ENCODE measurements at regions not wholly inside any gene's neighbourhood (a gene's known extent, or its start where the extent isn't known, plus 50 kb on each side); places are given as distances from the start of the nearest gene placed in this dataset.

- no peaks in the 10 kb centered on the region for H3K9me3 ChIP-seq (ENCODE audit: insufficient read depth, low read length)
- H4K20me1 ChIP-seq (ENCODE audit: low read depth, low read length): no peaks in the 10 kb centered on the region
- TF ChIP-seq EZH2phosphoT487 (conservative IDR thresholded peaks at IDR 0.05; ENCODE audit: low read length): no peak
- TF ChIP-seq, protein P1, sequence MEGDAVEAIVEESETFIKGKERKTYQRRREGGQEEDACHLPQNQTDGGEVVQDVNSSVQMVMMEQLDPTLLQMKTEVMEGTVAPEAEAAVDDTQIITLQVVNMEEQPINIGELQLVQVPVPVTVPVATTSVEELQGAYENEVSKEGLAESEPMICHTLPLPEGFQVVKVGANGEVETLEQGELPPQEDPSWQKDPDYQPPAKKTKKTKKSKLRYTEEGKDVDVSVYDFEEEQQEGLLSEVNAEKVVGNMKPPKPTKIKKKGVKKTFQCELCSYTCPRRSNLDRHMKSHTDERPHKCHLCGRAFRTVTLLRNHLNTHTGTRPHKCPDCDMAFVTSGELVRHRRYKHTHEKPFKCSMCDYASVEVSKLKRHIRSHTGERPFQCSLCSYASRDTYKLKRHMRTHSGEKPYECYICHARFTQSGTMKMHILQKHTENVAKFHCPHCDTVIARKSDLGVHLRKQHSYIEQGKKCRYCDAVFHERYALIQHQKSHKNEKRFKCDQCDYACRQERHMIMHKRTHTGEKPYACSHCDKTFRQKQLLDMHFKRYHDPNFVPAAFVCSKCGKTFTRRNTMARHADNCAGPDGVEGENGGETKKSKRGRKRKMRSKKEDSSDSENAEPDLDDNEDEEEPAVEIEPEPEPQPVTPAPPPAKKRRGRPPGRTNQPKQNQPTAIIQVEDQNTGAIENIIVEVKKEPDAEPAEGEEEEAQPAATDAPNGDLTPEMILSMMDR (IDR thresholded peaks at IDR 0.05; ENCODE audit: insufficient read depth, low read length, poor library complexity, severe bottlenecking): no peak
- H2AFZ ChIP-seq (ENCODE audit: low read depth, low read length, severe bottlenecking): no peak overlapping the region
- no peaks in the 10 kb centered on the region for H3K79me2 ChIP-seq (ENCODE audit: insufficient read depth, low read length)
- H3K27ac ChIP-seq (ENCODE audit: low read depth, low read length): no peak overlapping the region
- H3K4me2 ChIP-seq (ENCODE audit: low read depth, low read length, poor library complexity, severe bottlenecking): no peak overlapping the region
- no peaks in the 10 kb centered on the region for H3K27me3 ChIP-seq (ENCODE audit: low read length)
- no peak overlapping the region for H3K4me3 ChIP-seq (ENCODE audit: insufficient read depth, low read length, poor library complexity, severe bottlenecking)
- no peak overlapping the region for H3K9ac ChIP-seq (ENCODE audit: low read length)
- H3F3A ChIP-seq (ENCODE audit: insufficient read depth): no peaks in the 10 kb centered on the region
- no peaks in the 10 kb centered on the region for H3K36me3 ChIP-seq (ENCODE audit: low read length)
- no peaks in the 10 kb centered on the region for H3K9me2 ChIP-seq (replicated peaks; ENCODE audit: insufficient read depth, low read length)
Observed at GRCh38 chr15:57849317-57849716, 142.8 kb downstream of the POLR2M start.

- Histone ChIP-seq H3K9me3 (ENCODE audit: insufficient read depth, low read length) (no peaks in the 10 kb centered on the region), H2AFZ (ENCODE audit: low read depth, low read length, severe bottlenecking) (no peak overlapping the region), H3F3A (ENCODE audit: insufficient read depth) (no peaks in the 10 kb centered on the region), H3K9me2 (replicated peaks; ENCODE audit: insufficient read depth, low read length) (no peaks in the 10 kb centered on the region), H3K9ac (ENCODE audit: low read length) (no peak overlapping the region), H3K27me3 (ENCODE audit: low read length) (no peaks in the 10 kb centered on the region), H3K79me2 (ENCODE audit: insufficient read depth, low read length) (no peaks in the 10 kb centered on the region), H3K27ac (ENCODE audit: low read depth, low read length) (no peak overlapping the region), H3K36me3 (ENCODE audit: low read length) (no peaks in the 10 kb centered on the region), H4K20me1 (ENCODE audit: low read depth, low read length) (no peaks in the 10 kb centered on the region), H3K4me2 (ENCODE audit: low read depth, low read length, poor library complexity, severe bottlenecking) (no peak overlapping the region), H3K4me3 (ENCODE audit: insufficient read depth, low read length, poor library complexity, severe bottlenecking) (no peak overlapping the region)
- no peak for TF ChIP-seq EZH2phosphoT487 (conservative IDR thresholded peaks at IDR 0.05; ENCODE audit: low read length)
- TF ChIP-seq, protein P1 (IDR thresholded peaks at IDR 0.05; ENCODE audit: insufficient read depth, low read length, poor library complexity, severe bottlenecking): no peak
Observed at GRCh38 chr15:57854531-57854930, 148.0 kb downstream of the POLR2M start.

- H3K4me3 ChIP-seq (ENCODE audit: insufficient read depth, low read length, poor library complexity, severe bottlenecking): no peak overlapping the region
- no peak overlapping the region for H3K27ac ChIP-seq (ENCODE audit: low read depth, low read length)
- no peaks in the 10 kb centered on the region for H3K27me3 ChIP-seq (ENCODE audit: low read length)
- no peaks in the 10 kb centered on the region for H3K9me3 ChIP-seq (ENCODE audit: insufficient read depth, low read length)
- H3K79me2 ChIP-seq (ENCODE audit: insufficient read depth, low read length): no peaks in the 10 kb centered on the region
- no peak overlapping the region for H3K9ac ChIP-seq (ENCODE audit: low read length)
- no peaks in the 10 kb centered on the region for H3K36me3 ChIP-seq (ENCODE audit: low read length)
- no peaks in the 10 kb centered on the region for H3K9me2 ChIP-seq (replicated peaks; ENCODE audit: insufficient read depth, low read length)
- no peaks in the 10 kb centered on the region for H3F3A ChIP-seq (ENCODE audit: insufficient read depth)
- H3K4me2 ChIP-seq (ENCODE audit: low read depth, low read length, poor library complexity, severe bottlenecking): no peak overlapping the region
- H4K20me1 ChIP-seq (ENCODE audit: low read depth, low read length): no peaks in the 10 kb centered on the region
- TF ChIP-seq, protein P1 (IDR thresholded peaks at IDR 0.05; ENCODE audit: insufficient read depth, low read length, poor library complexity, severe bottlenecking): no peak
- TF ChIP-seq EZH2phosphoT487 (conservative IDR thresholded peaks at IDR 0.05; ENCODE audit: low read length): no peak
- no peak overlapping the region for H2AFZ ChIP-seq (ENCODE audit: low read depth, low read length, severe bottlenecking)
Observed at GRCh38 chr15:57857871-57858270, 151.4 kb downstream of the POLR2M start.
